Stimulated activated CD4-positive, alpha-beta T cell treated with anti-CD3 and anti-CD28 coated beads, Interleukin-1b, Interleukin-23, amount 100 ng/mL, for 4 hours (primary cell): ENCODE measurements at regions not wholly inside any gene's neighbourhood (a gene's known extent, or its start where the extent isn't known, plus 50 kb on each side); places are given as distances from the start of the nearest gene placed in this dataset.

Experiments
- DNase-seq, 2 donors: peaks; one replicate each; pipeline ENCODE4 v3.0.0-alpha.2; 2020; ENCODE audit warnings: low read depth in 2 of 2

DNA sequence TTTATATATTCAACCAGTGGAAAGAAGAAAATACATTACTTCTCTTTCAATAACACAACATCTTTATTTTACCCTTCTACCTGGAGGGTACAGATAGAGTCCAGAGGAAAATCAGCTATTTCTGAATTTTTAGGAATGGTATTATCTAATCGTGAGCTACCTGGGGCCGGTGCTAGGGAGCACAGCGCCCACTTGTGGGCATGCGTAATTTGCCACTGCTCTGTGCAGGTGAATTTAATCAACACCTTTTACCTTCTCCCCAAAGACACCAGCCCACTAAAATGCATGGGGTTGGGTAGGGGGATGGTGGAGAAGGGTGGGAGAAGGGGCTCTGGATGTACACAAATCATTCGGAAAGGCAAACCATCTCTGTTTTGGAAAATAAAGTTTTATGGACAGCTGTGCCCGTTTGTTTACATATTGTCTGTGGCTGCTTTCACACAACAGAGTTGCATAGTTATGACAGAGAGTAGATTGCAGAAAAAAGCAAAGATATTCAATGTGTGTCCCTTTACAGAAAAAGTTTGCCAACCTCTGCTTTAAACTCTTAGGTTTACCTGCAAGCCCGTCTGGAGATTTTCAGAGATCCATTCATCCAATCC lies 51.5 kb upstream of the DCC start:
- DNase-seq, result no peak

DNA sequence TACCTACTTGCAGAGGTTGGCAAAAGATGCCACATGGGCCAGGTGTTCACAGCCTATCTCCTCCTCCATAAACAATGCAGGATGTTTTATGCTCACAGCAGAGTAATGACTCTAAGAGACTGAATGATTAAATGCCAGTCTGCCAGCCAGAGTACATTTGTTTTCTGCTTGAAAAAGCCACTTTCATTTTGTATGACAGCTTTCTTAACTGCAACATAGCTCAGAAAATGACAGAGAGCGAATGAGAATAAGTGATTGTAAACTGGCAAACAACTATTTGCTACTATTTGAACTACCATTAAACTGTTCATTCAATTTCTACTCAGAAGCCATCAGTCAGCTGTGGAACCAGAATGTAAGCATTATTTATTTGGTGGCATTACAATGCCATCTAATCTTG lies 50.6 kb upstream of the DCC start:
- DNase-seq, result no peak
